Caco-2 (cell line): ENCODE measurements at regions not wholly inside any gene's neighbourhood (a gene's known extent, or its start where the extent isn't known, plus 50 kb on each side); places are given as distances from the start of the nearest gene placed in this dataset.

Experiments used
- BruUV-seq: library from RNA; stranded (reverse); fragments of 400-500 nt; replicated peaks from 2 replicates; lab custom pipeline; 2021; lab: Mats Ljungman, UMichigan
- CTCF ChIA-PET: fragments of 300-600 bp; sonication (Branson Sonifier 250); formaldehyde crosslinking; loops from one replicate; lab custom pipeline; 2022; ENCODE audit warnings: antibody characterized with exemption; lab: Charles Lee
- POLR2A ChIA-PET: fragments of 300-600 bp; sonication (Branson Sonifier 250); formaldehyde crosslinking; loops from one replicate; lab custom pipeline; 2022; ENCODE audit warnings: antibody characterized with exemption; lab: Charles Lee
- DNase-seq, 2 experiments: peaks; one replicate each; pipeline versions ENCODE4 v3.0.0 to v3.0.0-alpha.2; 2020 to 2022
- H3K27me3 ChIP-seq: replicated peaks from 2 replicates; pipeline ENCODE4 v1.6.0; 2011; ENCODE audit warnings: low read length; ENCODE audit not compliant: control insufficient read depth, insufficient read depth
- H3K36me3 ChIP-seq: 2 replicates; pipeline ENCODE4 v1.5.1; 2011; ENCODE audit warnings: low read length; ENCODE audit not compliant: control insufficient read depth, insufficient read depth
- H3K4me1 ChIP-seq: fragments of 250-450 bp; sonication (Bioruptor Pico); 2 replicates; pipeline ENCODE4 v1.5.1; 2020; ENCODE audit warnings: mild to moderate bottlenecking
- H3K4me3 ChIP-seq: 2 replicates; pipeline ENCODE4 v1.5.1; 2011; ENCODE audit warnings: low read depth, mild to moderate bottlenecking, control low read depth, low read length
- H3K9me3 ChIP-seq: fragments of 250-450 bp; sonication (Bioruptor Pico); 2 replicates; pipeline ENCODE4 v1.5.1; 2020; ENCODE audit warnings: mild to moderate bottlenecking, moderate library complexity
- H3K27ac Mint-ChIP-seq: one replicate; pipeline ENCODE4 v1.8.0; 2022; ENCODE audit warnings: mixed read lengths; ENCODE audit not compliant: unreplicated experiment
- H3K27me3 Mint-ChIP-seq: one replicate; pipeline ENCODE4 v1.8.0; 2022; ENCODE audit warnings: mixed read lengths; ENCODE audit not compliant: insufficient read depth, unreplicated experiment
- H3K36me3 Mint-ChIP-seq: one replicate; pipeline ENCODE4 v1.8.0; 2022; ENCODE audit warnings: mild to moderate bottlenecking, mixed read lengths; ENCODE audit not compliant: insufficient read depth, unreplicated experiment
- H3K4me1 Mint-ChIP-seq: one replicate; pipeline ENCODE4 v1.8.0; 2022; ENCODE audit warnings: low read depth, mixed read lengths; ENCODE audit not compliant: unreplicated experiment
- H3K4me3 Mint-ChIP-seq: one replicate; pipeline ENCODE4 v1.8.0; 2022; ENCODE audit warnings: mild to moderate bottlenecking, moderate library complexity, mixed read lengths; ENCODE audit not compliant: unreplicated experiment
- H3K9me3 Mint-ChIP-seq: one replicate; pipeline ENCODE4 v1.8.0; 2022; ENCODE audit warnings: mixed read lengths; ENCODE audit not compliant: unreplicated experiment
- CTCF ChIP-seq, 2 experiments: fragments of 200-600 bp in 1 of 2; IDR thresholded peaks; 1 replicate in 1 of 2; 2 replicates in 1 of 2; pipeline versions ENCODE4 v1.5.1 to v1.8.0; 2011 to 2022; ENCODE audit warnings: antibody characterized with exemption in 1 of 2, control low read depth in 1 of 2, inconsistent platforms in 1 of 2, low read depth in 1 of 2, low read length in 1 of 2, mild to moderate bottlenecking in 1 of 2, moderate library complexity in 1 of 2; ENCODE audit not compliant: insufficient read depth in 1 of 2, severe bottlenecking in 1 of 2, unreplicated experiment in 1 of 2
- intact Hi-C: fragments of 100-400 bp; cut with micrococcal nuclease; formaldehyde crosslinking; loops from one replicate; pipeline ENCODE4 v1.10.0; 2022; ENCODE audit not compliant: unreplicated experiment

GRCh38 chr5:53427965-53428364 lies 52.5 kb upstream of the FST start:
- Histone ChIP-seq H3K36me3 (no peaks in the 10 kb centered on the region), H3K9me3 (no peaks in the 10 kb centered on the region), H3K4me3 (no peak overlapping the region), H3K27me3 (no peaks in the 10 kb centered on the region), H3K4me1 (peaks cover 11% of the 10 kb centered on the region)
- Mint-ChIP-seq H3K27ac (no peak overlapping the region), H3K27me3 (peaks cover 6% of the 10 kb centered on the region), H3K36me3 (no peaks in the 10 kb centered on the region), H3K9me3 (peaks cover 10% of the 10 kb centered on the region), H3K4me3 (no peak overlapping the region), H3K4me1 (peaks cover 30% of the 10 kb centered on the region)
- POLR2A ChIA-PET, result no interaction called here
- DNase-seq, result no peak
- intact Hi-C loops, result loop anchor here (5.0 kb wide), 1 partner anchor 789 kb away; no protein-coding TSS in a partner anchor
- no TSS peak for BruUV-seq
- CTCF ChIA-PET, result no interaction called here
- no peak for TF ChIP-seq CTCF (IDR thresholded peaks at IDR 0.05; ENCODE audit: insufficient read depth in 1 of 2, low read depth in 1 of 2, low read length in 1 of 2, severe bottlenecking in 1 of 2, unreplicated experiment in 1 of 2)

GRCh38 chr5:53429706-53430105 lies 50.7 kb upstream of the FST start:
- peaks cover 18% of the 10 kb centered on the region for H3K4me1 ChIP-seq
- H3K36me3 ChIP-seq, result no peaks in the 10 kb centered on the region
- ChIA-PET POLR2A (no interaction called here), CTCF (no interaction called here)
- Mint-ChIP-seq H3K36me3 (no peaks in the 10 kb centered on the region), H3K27me3 (no peaks in the 10 kb centered on the region), H3K9me3 (peaks cover 10% of the 10 kb centered on the region), H3K4me1 (peaks cover 40% of the 10 kb centered on the region), H3K27ac (peak overlapping the region; percentile 28), H3K4me3 (no peak overlapping the region)
- H3K27me3 ChIP-seq, result no peaks in the 10 kb centered on the region
- intact Hi-C loops, result loop anchor here (1.0 to 5.0 kb wide), 3 partner anchors 167 to 788 kb away; no protein-coding TSS in a partner anchor
- H3K9me3 ChIP-seq, result no peaks in the 10 kb centered on the region
- H3K4me3 ChIP-seq, result no peak overlapping the region
- DNase-seq, result no peak
- BruUV-seq, result no TSS peak
- no peak for TF ChIP-seq CTCF (IDR thresholded peaks at IDR 0.05; ENCODE audit: insufficient read depth in 1 of 2, low read depth in 1 of 2, low read length in 1 of 2, severe bottlenecking in 1 of 2, unreplicated experiment in 1 of 2)

- intact Hi-C loops, result loop anchor here (1.0 kb wide), 2 partner anchors 168 to 260 kb away; no protein-coding TSS in a partner anchor
- Mint-ChIP-seq H3K27ac (peak overlapping the region; percentile 27), H3K4me3 (no peak overlapping the region), H3K27me3 (no peaks in the 10 kb centered on the region), H3K36me3 (no peaks in the 10 kb centered on the region), H3K4me1 (peaks cover 39% of the 10 kb centered on the region), H3K9me3 (peaks cover 10% of the 10 kb centered on the region)
- peak in 1 of 2 experiments; percentile 24 for DNase-seq
- H3K9me3 ChIP-seq, result no peaks in the 10 kb centered on the region
- H3K27me3 ChIP-seq, result no peaks in the 10 kb centered on the region
- peaks cover 19% of the 10 kb centered on the region for H3K4me1 ChIP-seq
- ChIA-PET CTCF (interaction anchor here (0.6 to 0.7 kb wide), 6 partner anchors 19 to 1568 kb away, joined by 3 to 7 read pairs (median 4); no protein-coding TSS in a partner anchor), POLR2A (no interaction called here)
- BruUV-seq, result no TSS peak
- H3K4me3 ChIP-seq, result no peak overlapping the region
- no peaks in the 10 kb centered on the region for H3K36me3 ChIP-seq
- peak in 1 of 2 experiments; percentile 42 for TF ChIP-seq CTCF (IDR thresholded peaks at IDR 0.05; ENCODE audit: insufficient read depth in 1 of 2, low read depth in 1 of 2, low read length in 1 of 2, severe bottlenecking in 1 of 2, unreplicated experiment in 1 of 2)
Observed at GRCh38 chr5:53430618-53431252, 49.7 kb upstream of the FST start.
